ENCODE measurements at regions not wholly inside any gene's neighbourhood (a gene's known extent, or its start where the extent isn't known, plus 50 kb on each side); places are given as distances from the start of the nearest gene placed in this dataset.
A peak's percentile ranks its signal among the peaks of the same experiment; 100 is the strongest.

DNA sequence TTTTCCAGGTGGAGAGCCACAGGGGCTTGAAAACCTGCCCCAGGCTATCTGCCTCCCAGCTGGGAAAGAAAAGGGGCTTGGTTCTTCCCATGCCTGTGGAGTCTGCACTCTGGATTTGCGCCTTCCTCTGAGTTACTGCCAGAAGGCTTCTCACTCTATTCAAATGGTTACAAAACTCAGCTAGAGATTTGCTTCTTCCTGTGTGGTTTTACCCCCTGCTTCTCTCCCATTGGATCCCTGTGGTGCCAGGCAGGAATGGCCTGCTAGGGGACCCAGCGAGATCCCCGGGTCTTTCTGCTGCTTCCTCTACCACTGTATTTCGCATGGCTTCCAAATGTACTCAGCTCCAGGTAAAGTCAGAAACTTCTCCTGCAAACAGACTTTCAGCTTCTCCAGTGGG, 192.0 kb upstream of the HS3ST5 start:
- no peak overlapping the region for H3K27ac Mint-ChIP-seq
- H3K27me3 Mint-ChIP-seq (ENCODE audit: low read depth, poor library complexity), result peaks cover 7% of the 10 kb centered on the region
- TF ChIP-seq CTCF (IDR thresholded peaks at IDR 0.05), result no peak
- DNase-seq, result no peak
- H3K4me3 Mint-ChIP-seq, result no peak overlapping the region
- H3K9me3 Mint-ChIP-seq, result no peaks in the 10 kb centered on the region
- no peaks in the 10 kb centered on the region for H3K36me3 Mint-ChIP-seq (ENCODE audit: low read depth)
- no peaks in the 10 kb centered on the region for H3K4me1 Mint-ChIP-seq

DNA sequence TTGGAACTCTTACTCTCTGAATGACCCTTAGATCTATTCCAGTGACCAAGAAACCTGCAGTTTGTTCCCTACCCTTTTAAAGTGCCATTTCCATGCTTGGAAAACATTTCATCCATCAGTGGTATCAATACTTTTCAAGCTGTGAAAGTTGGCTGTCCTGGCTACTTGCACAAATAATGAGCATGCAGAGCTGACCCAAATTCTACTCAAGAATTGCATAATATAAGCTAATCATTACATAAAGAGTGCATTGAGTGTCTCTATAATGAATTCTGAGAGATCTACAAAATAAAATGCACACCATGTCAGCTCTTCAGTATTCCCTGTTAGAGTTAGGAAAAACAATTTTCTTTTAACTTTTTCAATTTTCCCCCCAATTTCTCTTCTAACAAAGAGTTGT, 181.3 kb upstream of the HS3ST5 start:
- H3K36me3 Mint-ChIP-seq (ENCODE audit: low read depth), result no peaks in the 10 kb centered on the region
- no peaks in the 10 kb centered on the region for H3K27me3 Mint-ChIP-seq (ENCODE audit: low read depth, poor library complexity)
- no peak overlapping the region for H3K27ac Mint-ChIP-seq
- no peaks in the 10 kb centered on the region for H3K4me1 Mint-ChIP-seq
- TF ChIP-seq CTCF (IDR thresholded peaks at IDR 0.05), result no peak
- H3K4me3 Mint-ChIP-seq, result no peak overlapping the region
- no peaks in the 10 kb centered on the region for H3K9me3 Mint-ChIP-seq
- DNase-seq, result no peak

DNA sequence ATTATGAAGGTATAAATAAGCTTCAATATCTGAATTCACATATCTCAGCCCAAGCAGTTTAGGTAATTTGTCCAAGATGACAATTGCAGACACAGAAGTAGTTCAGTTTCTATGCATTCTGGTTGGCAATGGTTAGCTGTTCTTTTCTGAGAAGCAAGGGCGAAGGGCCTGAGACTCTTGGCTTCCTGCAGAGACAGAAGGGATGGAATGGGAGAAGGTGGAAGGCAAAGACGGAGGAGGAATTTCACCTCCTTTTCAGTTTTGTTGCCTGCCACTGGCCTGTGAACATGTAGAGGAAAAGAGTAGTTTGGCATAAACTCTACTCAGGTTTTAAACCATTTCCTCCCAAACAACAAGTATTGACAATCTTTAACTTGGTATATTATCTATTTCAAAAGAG, 180.7 kb upstream of the HS3ST5 start:
- H3K36me3 Mint-ChIP-seq (ENCODE audit: low read depth), result no peaks in the 10 kb centered on the region
- no peaks in the 10 kb centered on the region for H3K4me1 Mint-ChIP-seq
- no peak for DNase-seq
- no peak overlapping the region for H3K27ac Mint-ChIP-seq
- no peaks in the 10 kb centered on the region for H3K27me3 Mint-ChIP-seq (ENCODE audit: low read depth, poor library complexity)
- no peak overlapping the region for H3K4me3 Mint-ChIP-seq
- no peak for TF ChIP-seq CTCF (IDR thresholded peaks at IDR 0.05)
- no peaks in the 10 kb centered on the region for H3K9me3 Mint-ChIP-seq

DNA sequence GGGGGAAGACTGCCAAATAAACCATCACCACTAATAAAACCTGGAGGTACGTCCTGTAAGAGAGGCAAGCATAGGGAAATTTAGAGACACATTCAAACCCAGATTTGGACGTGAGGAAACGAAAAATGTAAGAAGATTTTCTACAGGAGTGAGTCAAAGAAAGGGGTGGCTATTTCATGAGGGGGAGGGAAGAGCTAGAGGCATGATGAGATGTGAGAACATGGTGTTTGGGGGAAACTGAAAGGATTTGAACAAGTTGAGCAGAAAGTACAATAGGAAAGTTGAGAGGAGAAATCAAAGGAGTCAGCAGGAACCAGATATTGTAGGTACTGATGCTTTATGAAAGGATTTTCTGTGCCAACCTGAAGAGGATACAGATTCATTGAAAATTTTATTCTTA, 179.1 kb upstream of the HS3ST5 start:
- Mint-ChIP-seq H3K4me3 (no peak overlapping the region), H3K27ac (peak overlapping the region; percentile 14), H3K4me1 (no peaks in the 10 kb centered on the region), H3K27me3 (ENCODE audit: low read depth, poor library complexity) (peaks cover 3% of the 10 kb centered on the region), H3K9me3 (no peaks in the 10 kb centered on the region), H3K36me3 (ENCODE audit: low read depth) (no peaks in the 10 kb centered on the region)
- TF ChIP-seq CTCF (IDR thresholded peaks at IDR 0.05), result no peak
- no peak for DNase-seq

- Mint-ChIP-seq H3K4me3 (no peak overlapping the region), H3K9me3 (no peaks in the 10 kb centered on the region), H3K27me3 (ENCODE audit: low read depth, poor library complexity) (peaks cover 3% of the 10 kb centered on the region), H3K27ac (no peak overlapping the region), H3K4me1 (no peaks in the 10 kb centered on the region), H3K36me3 (ENCODE audit: low read depth) (no peaks in the 10 kb centered on the region)
- DNase-seq, result no peak
- TF ChIP-seq CTCF (IDR thresholded peaks at IDR 0.05), result no peak
Measured at GRCh38 chr6:114520976-114521375, 178.2 kb upstream of the HS3ST5 start.

- TF ChIP-seq CTCF (IDR thresholded peaks at IDR 0.05), result no peak
- H3K36me3 Mint-ChIP-seq (ENCODE audit: low read depth), result no peaks in the 10 kb centered on the region
- DNase-seq, result no peak
- no peak overlapping the region for H3K4me3 Mint-ChIP-seq
- H3K4me1 Mint-ChIP-seq, result no peaks in the 10 kb centered on the region
- peaks cover 3% of the 10 kb centered on the region for H3K27me3 Mint-ChIP-seq (ENCODE audit: low read depth, poor library complexity)
- H3K9me3 Mint-ChIP-seq, result no peaks in the 10 kb centered on the region
- H3K27ac Mint-ChIP-seq, result no peak overlapping the region
Measured at GRCh38 chr6:114514170-114514569, 171.3 kb upstream of the HS3ST5 start.
